H9 (cell line): ENCODE measurements at regions not wholly inside any gene's neighbourhood (a gene's known extent, or its start where the extent isn't known, plus 50 kb on each side); places are given as distances from the start of the nearest gene placed in this dataset.

Experiments used
- DNase-seq: peaks from one replicate; pipeline ENCODE4 v3.0.0-alpha.2; 2017
- H2AFZ ChIP-seq: one replicate; pipeline ENCODE4 v1.6.1; 2013; ENCODE audit warnings: mild to moderate bottlenecking, low read length, control low read depth, moderate library complexity
- H2AK5ac ChIP-seq: 2 replicates; pipeline ENCODE4 v1.6.1; 2013; ENCODE audit warnings: low read length, control low read depth, mixed read lengths; ENCODE audit not compliant: insufficient read length
- H2BK120ac ChIP-seq: one replicate; pipeline ENCODE4 v1.6.1; 2013; ENCODE audit warnings: low read depth, mild to moderate bottlenecking, low read length, control low read depth, inconsistent platforms; ENCODE audit not compliant: poor library complexity, severe bottlenecking
- H2BK12ac ChIP-seq: 2 replicates; pipeline ENCODE4 v1.6.1; 2013; ENCODE audit warnings: low read length, control low read depth, mixed read lengths, low read depth; ENCODE audit not compliant: insufficient read length
- H2BK15ac ChIP-seq: 2 replicates; pipeline ENCODE4 v1.6.1; 2013; ENCODE audit warnings: low read depth, low read length, control low read depth
- H2BK20ac ChIP-seq: one replicate; pipeline ENCODE4 v1.6.1; 2013; ENCODE audit warnings: low read depth, mild to moderate bottlenecking, low read length, control low read depth, inconsistent platforms; ENCODE audit not compliant: poor library complexity, severe bottlenecking
- H2BK5ac ChIP-seq: 2 replicates; pipeline ENCODE4 v1.6.1; 2013; ENCODE audit warnings: low read length, control low read depth, mixed read lengths; ENCODE audit not compliant: insufficient read length
- H3K14ac ChIP-seq: 2 replicates; pipeline ENCODE4 v1.6.1; 2013; ENCODE audit warnings: low read length, control low read depth; ENCODE audit not compliant: insufficient read depth
- H3K18ac ChIP-seq: 2 replicates; pipeline ENCODE4 v1.6.1; 2013; ENCODE audit warnings: low read depth, mild to moderate bottlenecking, mixed read lengths, low read length, control low read depth; ENCODE audit not compliant: insufficient read length
- H3K23ac ChIP-seq: 2 replicates; pipeline ENCODE4 v1.6.1; 2013; ENCODE audit warnings: low read length, control low read depth, mixed read lengths, low read depth; ENCODE audit not compliant: insufficient read length
- H3K23me2 ChIP-seq: 2 replicates; pipeline ENCODE4 v1.6.1; 2013; ENCODE audit warnings: low read depth, mild to moderate bottlenecking, mixed read lengths, low read length, control low read depth; ENCODE audit not compliant: insufficient read length, poor library complexity, severe bottlenecking
- H3K27ac ChIP-seq: 2 replicates; pipeline ENCODE4 v1.5.1; 2013; ENCODE audit warnings: low read length, control low read depth, mixed read lengths, low read depth; ENCODE audit not compliant: insufficient read length
- H3K27me3 ChIP-seq: 2 replicates; pipeline ENCODE4 v1.6.1; 2013; ENCODE audit warnings: low read length, control low read depth, inconsistent platforms; ENCODE audit not compliant: insufficient read depth
- H3K4ac ChIP-seq: 2 replicates; pipeline ENCODE4 v1.6.1; 2013; ENCODE audit warnings: low read depth, mild to moderate bottlenecking, control low read depth, inconsistent platforms, low read length, moderate library complexity
- H3K4me1 ChIP-seq: 2 replicates; pipeline ENCODE4 v1.6.1; 2013; ENCODE audit warnings: low read length, control low read depth, inconsistent platforms; ENCODE audit not compliant: insufficient read depth
- H3K4me2 ChIP-seq: 2 replicates; pipeline ENCODE4 v1.6.1; 2013; ENCODE audit warnings: low read length, control low read depth, mixed read lengths; ENCODE audit not compliant: insufficient read length, insufficient read depth
- H3K56ac ChIP-seq: 2 replicates; pipeline ENCODE4 v1.6.1; 2013; ENCODE audit warnings: low read depth, mild to moderate bottlenecking, mixed read lengths, low read length, control low read depth; ENCODE audit not compliant: insufficient read length
- H3K79me1 ChIP-seq: 2 replicates; pipeline ENCODE4 v1.6.1; 2013; ENCODE audit warnings: low read depth, mild to moderate bottlenecking, moderate library complexity, low read length, control low read depth, inconsistent platforms; ENCODE audit not compliant: insufficient read depth, poor library complexity, severe bottlenecking
- H3K79me2 ChIP-seq: 2 replicates; pipeline ENCODE4 v1.6.1; 2013; ENCODE audit warnings: low read length, control low read depth, inconsistent platforms; ENCODE audit not compliant: insufficient read depth
- H3K9ac ChIP-seq: 2 replicates; pipeline ENCODE4 v1.6.1; 2013; ENCODE audit warnings: low read length, control low read depth, mixed read lengths; ENCODE audit not compliant: insufficient read length; ENCODE audit errors: extremely low read depth
- H3K9me3 ChIP-seq: one replicate; pipeline ENCODE4 v1.6.1; 2013; ENCODE audit warnings: low read depth, low read length, inconsistent platforms; ENCODE audit not compliant: control insufficient read depth
- H3T11ph ChIP-seq: one replicate; pipeline ENCODE4 v1.6.1; 2013; ENCODE audit warnings: mild to moderate bottlenecking, low read length, control low read depth, inconsistent platforms
- H4K20me1 ChIP-seq: one replicate; pipeline ENCODE4 v1.6.1; 2013; ENCODE audit not compliant: control insufficient read depth, insufficient read length, insufficient read depth
- H4K5ac ChIP-seq: 2 replicates; pipeline ENCODE4 v1.6.1; 2013; ENCODE audit warnings: low read depth, mild to moderate bottlenecking, mixed read lengths, low read length, control low read depth; ENCODE audit not compliant: insufficient read length
- H4K8ac ChIP-seq: replicated peaks from 2 replicates; pipeline ENCODE4 v1.6.1; 2013; ENCODE audit warnings: low read length, control low read depth, mixed read lengths, low read depth; ENCODE audit not compliant: insufficient read length
- H4K91ac ChIP-seq: 2 replicates; pipeline ENCODE4 v1.6.1; 2013; ENCODE audit warnings: low read depth, mild to moderate bottlenecking, moderate library complexity, mixed read lengths, low read length, control low read depth; ENCODE audit not compliant: insufficient read length
- H3K27ac Mint-ChIP-seq, 3 experiments: 2 replicates in 2 of 3; 3 replicates in 1 of 3; pipeline ENCODE4 v1.8.0; 2020 to 2021; ENCODE audit warnings: mixed read lengths in 3 of 3, mild to moderate bottlenecking in 1 of 3, moderate library complexity in 1 of 3
- H3K27me3 Mint-ChIP-seq: 2 replicates; pipeline ENCODE4 v1.8.0; 2021; ENCODE audit warnings: low read depth, mild to moderate bottlenecking, moderate library complexity, mixed read lengths
- H3K36me3 Mint-ChIP-seq, 3 experiments: 2 replicates in 2 of 3; 3 replicates in 1 of 3; pipeline ENCODE4 v1.8.0; 2020 to 2021; ENCODE audit warnings: low read depth in 3 of 3, mixed read lengths in 3 of 3; ENCODE audit not compliant: insufficient read depth in 1 of 3
- H3K4me1 Mint-ChIP-seq, 2 experiments: 2 replicates each; pipeline ENCODE4 v1.8.0; 2020; ENCODE audit warnings: mixed read lengths in 2 of 2
- H3K4me3 Mint-ChIP-seq, 2 experiments: 2 replicates in 1 of 2; 3 replicates in 1 of 2; pipeline ENCODE4 v1.8.0; 2020 to 2021; ENCODE audit warnings: mild to moderate bottlenecking in 2 of 2, mixed read lengths in 2 of 2, moderate library complexity in 1 of 2
- H3K9me3 Mint-ChIP-seq, 2 experiments: 2 replicates in 1 of 2; 3 replicates in 1 of 2; pipeline ENCODE4 v1.8.0; 2020; ENCODE audit warnings: mild to moderate bottlenecking in 2 of 2, mixed read lengths in 2 of 2, moderate library complexity in 1 of 2
- whole genome bisulfite sequencing: extraction: QIAGEN DNeasy Blood & Tissue Kit; methylation state at CpG from one replicate; pipeline ENCODE4 v1.1.7; 2013; ENCODE audit warnings: missing lambda C conversion rate, low lambda C conversion rate, mixed read lengths; ENCODE audit not compliant: insufficient read length; ENCODE audit errors: extremely low coverage; 5-methylcytosine and 5-hydroxymethylcytosine counted together
- TF ChIP-seq, protein P1 (sequence below): fragments of 200-600 bp; sonication (generic); conservative IDR thresholded peaks from 3 replicates; pipeline ENCODE4 v1.8.0; 2021; ENCODE audit warnings: antibody characterized with exemption, mild to moderate bottlenecking

DNA sequence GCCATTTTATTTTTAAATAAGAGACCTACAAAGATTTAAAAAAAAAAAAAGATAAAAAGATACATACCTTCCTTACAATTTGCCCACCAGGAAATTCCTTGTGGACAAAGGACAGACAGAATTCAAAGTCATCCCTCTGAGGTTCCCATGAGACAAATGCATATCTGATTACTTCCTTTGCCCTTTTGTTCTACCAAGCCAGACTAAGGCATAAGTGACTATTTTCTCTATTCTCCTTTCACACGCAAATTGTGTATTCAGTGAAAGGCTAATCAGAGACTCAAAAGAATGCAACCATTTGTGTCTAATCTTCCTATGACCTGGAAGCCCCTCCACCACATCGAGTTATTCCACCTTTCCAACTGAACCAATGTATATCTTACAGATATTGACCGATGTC is 691.7 kb downstream of the FAM133A start:
- WGBS, result no CpG with 5 or more reads among the region's 3 CpGs
- H3T11ph ChIP-seq, result no peak overlapping the region
- no peak overlapping the region for H3K4me2 ChIP-seq
- no peak overlapping the region for H2AK5ac ChIP-seq
- peaks cover 7% of the 10 kb centered on the region for H3K9me3 ChIP-seq
- no peak overlapping the region for H3K4ac ChIP-seq
- H3K36me3 Mint-ChIP-seq, result peaks cover 29 to 68% (median 35%) of the 10 kb centered on the region in 3 experiments
- no peak overlapping the region for H2BK12ac ChIP-seq
- no peak overlapping the region for H2AFZ ChIP-seq
- H3K27me3 Mint-ChIP-seq, result no peaks in the 10 kb centered on the region
- no peak overlapping the region for H3K14ac ChIP-seq
- H3K9me3 Mint-ChIP-seq, result peaks cover 12 to 43% of the 10 kb centered on the region in 2 experiments; a peak in 4 of 5 replicates
- H3K56ac ChIP-seq, result no peak overlapping the region
- no peaks in the 10 kb centered on the region for H3K27me3 ChIP-seq
- no peak overlapping the region for H3K9ac ChIP-seq
- no peak overlapping the region for H2BK5ac ChIP-seq
- no peak overlapping the region for H2BK20ac ChIP-seq
- no peak for DNase-seq
- H4K20me1 ChIP-seq, result no peaks in the 10 kb centered on the region
- peaks cover 29 to 37% of the 10 kb centered on the region in 2 experiments for H3K4me1 Mint-ChIP-seq
- TF ChIP-seq, protein P1, sequence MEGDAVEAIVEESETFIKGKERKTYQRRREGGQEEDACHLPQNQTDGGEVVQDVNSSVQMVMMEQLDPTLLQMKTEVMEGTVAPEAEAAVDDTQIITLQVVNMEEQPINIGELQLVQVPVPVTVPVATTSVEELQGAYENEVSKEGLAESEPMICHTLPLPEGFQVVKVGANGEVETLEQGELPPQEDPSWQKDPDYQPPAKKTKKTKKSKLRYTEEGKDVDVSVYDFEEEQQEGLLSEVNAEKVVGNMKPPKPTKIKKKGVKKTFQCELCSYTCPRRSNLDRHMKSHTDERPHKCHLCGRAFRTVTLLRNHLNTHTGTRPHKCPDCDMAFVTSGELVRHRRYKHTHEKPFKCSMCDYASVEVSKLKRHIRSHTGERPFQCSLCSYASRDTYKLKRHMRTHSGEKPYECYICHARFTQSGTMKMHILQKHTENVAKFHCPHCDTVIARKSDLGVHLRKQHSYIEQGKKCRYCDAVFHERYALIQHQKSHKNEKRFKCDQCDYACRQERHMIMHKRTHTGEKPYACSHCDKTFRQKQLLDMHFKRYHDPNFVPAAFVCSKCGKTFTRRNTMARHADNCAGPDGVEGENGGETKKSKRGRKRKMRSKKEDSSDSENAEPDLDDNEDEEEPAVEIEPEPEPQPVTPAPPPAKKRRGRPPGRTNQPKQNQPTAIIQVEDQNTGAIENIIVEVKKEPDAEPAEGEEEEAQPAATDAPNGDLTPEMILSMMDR, result no peak
- peak overlapping the region; percentile 65 to 94 (median 76); a peak in 6 of 7 replicates for H3K27ac Mint-ChIP-seq
- H3K4me3 Mint-ChIP-seq, result no peak overlapping the region
- no peak overlapping the region for H3K18ac ChIP-seq
- no peak overlapping the region for H4K8ac ChIP-seq
- no peak overlapping the region for H4K91ac ChIP-seq
- no peak overlapping the region for H4K5ac ChIP-seq
- no peak overlapping the region for H3K23ac ChIP-seq
- H3K79me1 ChIP-seq, result no peaks in the 10 kb centered on the region
- no peaks in the 10 kb centered on the region for H3K23me2 ChIP-seq
- H3K4me1 ChIP-seq, result peaks cover 4% of the 10 kb centered on the region; the same call in 1 of the 2 replicates
- H2BK120ac ChIP-seq, result no peak overlapping the region
- H3K79me2 ChIP-seq, result no peaks in the 10 kb centered on the region
- no peak overlapping the region for H2BK15ac ChIP-seq
- H3K27ac ChIP-seq, result peak overlapping the region; percentile 85
